Limb (tissue), 2 donors: ENCODE measurements at regions not wholly inside any gene's neighbourhood (a gene's known extent, or its start where the extent isn't known, plus 50 kb on each side); places are given as distances from the start of the nearest gene placed in this dataset.
"Not testable (repeated sequence)": the region's sequence is repeated elsewhere in the genome, so short reads cannot be mapped to it uniquely, and the experiment has no call there.

Experiments
- DNase-seq, 2 donors: peaks; one replicate each; pipeline ENCODE4 v3.0.0-alpha.2; 2016; ENCODE audit errors: extremely low spot score in 2 of 2

GRCh38 chr7:24395512-24395911 is 111.5 kb downstream of the NPY start:
- DNase-seq, result no peak

GRCh38 chr7:24396387-24396786 is 112.4 kb downstream of the NPY start:
- not testable (repeated sequence) for DNase-seq

- peak in 1 of 2 donors; percentile 51 for DNase-seq
Measured at GRCh38 chr7:24401628-24402593, 117.9 kb downstream of the NPY start.

- DNase-seq, result no peak
Measured at GRCh38 chr7:24402655-24403054, 118.7 kb downstream of the NPY start.

GRCh38 chr7:24403557-24403956 is 119.6 kb downstream of the NPY start:
- DNase-seq, result no peak

GRCh38 chr7:24404315-24404714 is 120.3 kb downstream of the NPY start:
- DNase-seq, result no peak

GRCh38 chr7:24405002-24405401 is 121.0 kb downstream of the NPY start:
- no peak for DNase-seq

GRCh38 chr7:24406053-24406788 is 122.2 kb downstream of the NPY start:
- no peak for DNase-seq

- no peak for DNase-seq
Measured at GRCh38 chr7:24406789-24407299, 122.9 kb downstream of the NPY start.

GRCh38 chr7:24407965-24408364 is 124.0 kb downstream of the NPY start:
- DNase-seq, result no peak

GRCh38 chr7:24408798-24409430 is 124.9 kb downstream of the NPY start:
- DNase-seq, result no peak

GRCh38 chr7:24409431-24410024 is 125.5 kb downstream of the NPY start:
- DNase-seq, result no peak

GRCh38 chr7:24411226-24411625 is 127.2 kb downstream of the NPY start:
- DNase-seq, result no peak

- DNase-seq, result no peak
Measured at GRCh38 chr7:24417526-24418120, 133.6 kb downstream of the NPY start.

- DNase-seq, result no peak
Measured at GRCh38 chr7:24419077-24419476, 135.1 kb downstream of the NPY start.

GRCh38 chr7:24419511-24419910 is 135.5 kb downstream of the NPY start:
- no peak for DNase-seq

GRCh38 chr7:24422441-24423010 is 138.5 kb downstream of the NPY start:
- no peak for DNase-seq

GRCh38 chr7:24425664-24426063 is 141.7 kb downstream of the NPY start:
- DNase-seq, result no peak

GRCh38 chr7:24427048-24427447 is 143.1 kb downstream of the NPY start:
- no peak for DNase-seq

GRCh38 chr7:24428676-24429075 is 144.6 kb upstream of the PALS2 start:
- DNase-seq, result no peak

- no peak for DNase-seq
Measured at GRCh38 chr7:24432677-24433076, 140.6 kb upstream of the PALS2 start.
